Tibial nerve (tissue), 4 donors: ENCODE measurements at regions not wholly inside any gene's neighbourhood (a gene's known extent, or its start where the extent isn't known, plus 50 kb on each side); places are given as distances from the start of the nearest gene placed in this dataset.
"Not testable (repeated sequence)": the region's sequence is repeated elsewhere in the genome, so short reads cannot be mapped to it uniquely, and the experiment has no call there.

Experiments
- DNase-seq, 2 donors: peaks; one replicate each; pipeline ENCODE4 v3.0.0-alpha.2; 2019; ENCODE audit warnings: low spot score in 2 of 2
- H3K27ac ChIP-seq, 4 donors: fragments of 200-600 bp; sonication (generic) in 3 of 4; one replicate each; pipeline ENCODE4 v1.5.1; 2017 to 2019; ENCODE audit warnings: mild to moderate bottlenecking in 1 of 4
- H3K27me3 ChIP-seq, 2 donors: fragments of 200-600 bp; sonication (generic) in 1 of 2; one replicate each; pipeline versions ENCODE4 v1.5.1 to v1.6.0; 2017 to 2019
- H3K36me3 ChIP-seq, 3 donors: fragments of 200-600 bp; sonication (generic); one replicate each; pipeline ENCODE4 v1.5.1; 2018 to 2019
- H3K4me1 ChIP-seq, 4 donors: fragments of 200-600 bp; sonication (generic) in 3 of 4; one replicate each; pipeline ENCODE4 v1.5.1; 2017 to 2019
- H3K4me3 ChIP-seq, 4 donors: fragments of 200-600 bp; sonication (generic) in 3 of 4; one replicate each; pipeline ENCODE4 v1.5.1; 2017 to 2019; ENCODE audit warnings: mild to moderate bottlenecking in 1 of 4, moderate library complexity in 1 of 4
- H3K9me3 ChIP-seq, 4 donors: fragments of 200-600 bp; sonication (generic) in 3 of 4; one replicate each; pipeline ENCODE4 v1.5.1; 2017 to 2019
- CTCF ChIP-seq, 5 experiments: fragments of 200-600 bp in 3 of 5; fragments of 450-650 bp in 2 of 5; sonication (generic) in 3 of 5; IDR thresholded peaks; one replicate each; pipeline ENCODE4 v1.5.1; 2016 to 2019; ENCODE audit warnings: antibody characterized with exemption in 5 of 5, mild to moderate bottlenecking in 3 of 5, moderate library complexity in 2 of 5
- EP300 ChIP-seq, 2 donors: sonication (generic); formaldehyde crosslinking; IDR thresholded peaks; one replicate each; pipeline ENCODE4 v1.6.1; 2017; ENCODE audit warnings: antibody characterized with exemption in 2 of 2, mild to moderate bottlenecking in 1 of 2
- POLR2A ChIP-seq, 2 donors: fragments of 450-650 bp; IDR thresholded peaks; one replicate each; pipeline ENCODE4 v1.6.1; 2017; ENCODE audit warnings: antibody characterized with exemption in 2 of 2, mild to moderate bottlenecking in 2 of 2, moderate library complexity in 2 of 2
- WGBS, 2 donors: methylation state at CpG; one replicate each; pipeline ENCODE4 v1.1.5; 2018; 5-methylcytosine and 5-hydroxymethylcytosine counted together

- no peak overlapping the region for H3K27ac ChIP-seq
- H3K4me3 ChIP-seq, result no peak overlapping the region
- H3K4me1 ChIP-seq, result peaks cover 0 to 13% (median 0%) of the 10 kb centered on the region in 4 donors
- 86 to 90% methylated on average over 2 of the region's 2 CpGs for WGBS, 2 donors
- H3K36me3 ChIP-seq, result no peaks in the 10 kb centered on the region
- no peaks in the 10 kb centered on the region for H3K27me3 ChIP-seq
- DNase-seq, result no peak
- peaks cover 0 to 3% (median 0%) of the 10 kb centered on the region in 4 donors for H3K9me3 ChIP-seq
- TF ChIP-seq CTCF (IDR thresholded peaks at IDR 0.05) (no peak), EP300 (IDR thresholded peaks at IDR 0.05) (no peak), POLR2A (IDR thresholded peaks at IDR 0.05) (no peak)
Measured at GRCh38 chr3:102004561-102004960, 155.2 kb downstream of the NFKBIZ start.

GRCh38 chr3:102005551-102005950 lies 156.2 kb downstream of the NFKBIZ start:
- H3K4me1 ChIP-seq, result peaks cover 0 to 13% (median 0%) of the 10 kb centered on the region in 4 donors
- H3K27ac ChIP-seq, result no peak overlapping the region
- H3K36me3 ChIP-seq, result no peaks in the 10 kb centered on the region
- no peaks in the 10 kb centered on the region for H3K27me3 ChIP-seq
- DNase-seq, result no peak
- no peak overlapping the region for H3K4me3 ChIP-seq
- no peak for TF ChIP-seq CTCF (IDR thresholded peaks at IDR 0.05)
- no peak for TF ChIP-seq EP300 (IDR thresholded peaks at IDR 0.05)
- TF ChIP-seq POLR2A (IDR thresholded peaks at IDR 0.05), result no peak
- H3K9me3 ChIP-seq, result peaks cover 0 to 3% (median 0%) of the 10 kb centered on the region in 4 donors

GRCh38 chr3:102006812-102007485 lies 157.6 kb downstream of the NFKBIZ start:
- 34 to 37% methylated on average over 1 of the region's 1 CpG for WGBS, 2 donors
- peak in 1 of 2 donors; percentile 44 for DNase-seq
- H3K27ac ChIP-seq, result peak overlapping the region in 1 of 4 donors; percentile 70
- no peak overlapping the region for H3K4me3 ChIP-seq
- peaks cover 0 to 3% (median 0%) of the 10 kb centered on the region in 4 donors for H3K9me3 ChIP-seq
- peak in 1 of 2 donors; percentile 43 for TF ChIP-seq EP300 (IDR thresholded peaks at IDR 0.05)
- TF ChIP-seq POLR2A (IDR thresholded peaks at IDR 0.05), result no peak
- TF ChIP-seq CTCF (IDR thresholded peaks at IDR 0.05), result no peak
- peaks cover 0 to 13% (median 0%) of the 10 kb centered on the region in 4 donors for H3K4me1 ChIP-seq
- no peaks in the 10 kb centered on the region for H3K27me3 ChIP-seq
- no peaks in the 10 kb centered on the region for H3K36me3 ChIP-seq

- peaks cover 0 to 13% (median 0%) of the 10 kb centered on the region in 4 donors for H3K4me1 ChIP-seq
- not testable (repeated sequence) for H3K4me3 ChIP-seq, DNase-seq, H3K9me3 ChIP-seq, H3K27me3 ChIP-seq, H3K27ac ChIP-seq, H3K36me3 ChIP-seq
- WGBS, 2 donors, result 88 to 90% methylated on average over 11 of the region's 11 CpGs
Measured at GRCh38 chr3:102008436-102008835, 159.1 kb downstream of the NFKBIZ start.

- no peak for DNase-seq
- Histone ChIP-seq H3K27ac (no peak overlapping the region), H3K9me3 (peaks cover 0 to 19% (median 0%) of the 10 kb centered on the region in 4 donors), H3K27me3 (no peaks in the 10 kb centered on the region), H3K4me3 (no peak overlapping the region), H3K36me3 (no peaks in the 10 kb centered on the region), H3K4me1 (no peaks in the 10 kb centered on the region)
- TF ChIP-seq POLR2A (IDR thresholded peaks at IDR 0.05) (no peak), EP300 (IDR thresholded peaks at IDR 0.05) (no peak), CTCF (IDR thresholded peaks at IDR 0.05) (no peak)
- WGBS, 2 donors, result 89% methylated on average over 1 of the region's 1 CpG
Measured at GRCh38 chr3:102016417-102016816, 167.1 kb downstream of the NFKBIZ start.
